WTC11 (cell line): ENCODE measurements at regions not wholly inside any gene's neighbourhood (a gene's known extent, or its start where the extent isn't known, plus 50 kb on each side); places are given as distances from the start of the nearest gene placed in this dataset.

ENCODE experiments used
- ATAC-seq: fragments of 200-7000 bp; cut with Tn5 transposase; 2 replicates; pipeline ENCODE4 v1.10.0; 2021; ENCODE audit warnings: mild to moderate bottlenecking, moderate library complexity
- CTCF ChIA-PET: fragments of 300-600 bp; sonication (Branson Sonifier 250); formaldehyde crosslinking; loops from one replicate; lab custom pipeline; 2021; ENCODE audit warnings: antibody characterized with exemption; lab: Charles Lee
- POLR2A ChIA-PET: fragments of 350-600 bp; sonication (Branson Sonifier 250); formaldehyde crosslinking; loops from one replicate; lab custom pipeline; 2021; ENCODE audit warnings: antibody characterized with exemption; lab: Charles Lee
- DNase-seq: peaks from one replicate; pipeline ENCODE4 v3.0.0; 2021; ENCODE audit warnings: low spot score
- H3K27ac Mint-ChIP-seq: 2 replicates; pipeline ENCODE4 v1.8.0; 2021; ENCODE audit warnings: mixed read lengths
- H3K27me3 Mint-ChIP-seq: 2 replicates; pipeline ENCODE4 v1.8.0; 2021; ENCODE audit warnings: low read depth, mild to moderate bottlenecking, moderate library complexity, mixed read lengths
- H3K36me3 Mint-ChIP-seq: 2 replicates; pipeline ENCODE4 v1.8.0; 2021; ENCODE audit warnings: mixed read lengths
- H3K4me1 Mint-ChIP-seq: 2 replicates; pipeline ENCODE4 v1.8.0; 2022; ENCODE audit warnings: mixed read lengths
- H3K4me3 Mint-ChIP-seq: 2 replicates; pipeline ENCODE4 v1.8.0; 2021; ENCODE audit warnings: mild to moderate bottlenecking, moderate library complexity, mixed read lengths
- H3K9me3 Mint-ChIP-seq: 2 replicates; pipeline ENCODE4 v1.8.0; 2021; ENCODE audit warnings: mixed read lengths
- FOXJ3 ChIP-seq: sonication (generic); formaldehyde crosslinking; IDR thresholded peaks from 2 replicates; pipeline ENCODE4 v1.9.0; 2021; ENCODE audit warnings: missing genetic modification reagents, mild to moderate bottlenecking, borderline replicate concordance
- GRHL2 ChIP-seq: fragments of 250-450 bp; sonication (Bioruptor Pico); IDR thresholded peaks from 2 replicates; pipeline ENCODE4 v1.8.0; 2022; ENCODE audit warnings: mild to moderate bottlenecking, moderate library complexity; ENCODE audit not compliant: insufficient replicate concordance, severe bottlenecking
- HMGA2 ChIP-seq: fragments of 250-450 bp; sonication (Bioruptor Pico); IDR thresholded peaks from 2 replicates; pipeline ENCODE4 v1.4.0; 2021; ENCODE audit warnings: mild to moderate bottlenecking, moderate library complexity
- NFYB ChIP-seq: sonication (generic); formaldehyde crosslinking; conservative IDR thresholded peaks from 2 replicates; pipeline ENCODE4 v1.8.0; 2022; ENCODE audit warnings: low read depth, missing genetic modification reagents
- RELA ChIP-seq: sonication (generic); formaldehyde crosslinking; IDR thresholded peaks from 2 replicates; pipeline ENCODE4 v1.8.1; 2022; ENCODE audit warnings: missing genetic modification reagents, mild to moderate bottlenecking, borderline replicate concordance
- ZNF423 ChIP-seq: fragments of 250-450 bp; sonication (Bioruptor Pico); IDR thresholded peaks from 2 replicates; pipeline ENCODE4 v2.1.2; 2022; ENCODE audit warnings: mild to moderate bottlenecking, moderate library complexity
- TF ChIP-seq, protein P1 (sequence below): sonication (generic); formaldehyde crosslinking; IDR thresholded peaks from 2 replicates; pipeline ENCODE4 v1.8.1; 2022; ENCODE audit warnings: mild to moderate bottlenecking, moderate library complexity, missing genetic modification reagents
- TF ChIP-seq, protein P2 (sequence below): fragments of 250-450 bp; sonication (Bioruptor Pico); IDR thresholded peaks from 2 replicates; pipeline ENCODE4 v2.1.2; 2022; ENCODE audit warnings: mild to moderate bottlenecking, moderate library complexity
- TF ChIP-seq, protein P3 (sequence below): sonication (generic); formaldehyde crosslinking; conservative IDR thresholded peaks from 2 replicates; pipeline ENCODE4 v1.8.1; 2023; ENCODE audit warnings: mild to moderate bottlenecking, low read depth, missing genetic modification reagents, moderate library complexity
- TF ChIP-seq, protein P4 (sequence below): sonication (generic); formaldehyde crosslinking; IDR thresholded peaks from 2 replicates; pipeline ENCODE4 v1.8.1; 2023; ENCODE audit warnings: mild to moderate bottlenecking, missing genetic modification reagents, borderline replicate concordance

DNA sequence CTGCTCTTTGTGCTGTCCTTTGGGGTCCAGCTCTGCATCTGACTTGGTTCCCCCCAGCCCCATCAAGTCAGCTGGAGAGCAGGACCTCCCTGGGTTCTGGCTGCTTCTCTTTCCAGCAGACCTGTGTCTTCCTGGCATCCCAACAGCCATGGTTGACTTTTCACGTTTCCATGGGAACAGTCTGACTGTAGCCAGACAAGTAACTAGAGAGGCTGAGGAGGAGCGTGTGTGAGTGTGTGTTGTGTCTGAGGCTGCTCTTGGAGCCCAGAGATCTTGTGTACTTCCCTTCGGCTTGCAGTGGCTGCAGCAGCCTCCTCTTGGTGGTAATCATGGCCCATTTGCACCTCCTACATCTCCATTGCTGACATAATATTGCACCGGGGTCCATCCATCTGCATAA lies 332.0 kb downstream of the RPS24 start (continued):
- TF ChIP-seq, protein P1, sequence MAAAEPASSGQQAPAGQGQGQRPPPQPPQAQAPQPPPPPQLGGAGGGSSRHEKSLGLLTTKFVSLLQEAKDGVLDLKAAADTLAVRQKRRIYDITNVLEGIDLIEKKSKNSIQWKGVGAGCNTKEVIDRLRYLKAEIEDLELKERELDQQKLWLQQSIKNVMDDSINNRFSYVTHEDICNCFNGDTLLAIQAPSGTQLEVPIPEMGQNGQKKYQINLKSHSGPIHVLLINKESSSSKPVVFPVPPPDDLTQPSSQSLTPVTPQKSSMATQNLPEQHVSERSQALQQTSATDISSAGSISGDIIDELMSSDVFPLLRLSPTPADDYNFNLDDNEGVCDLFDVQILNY (CRISPR knock-in tag) = no peak
- TF ChIP-seq FOXJ3 (CRISPR knock-in tag) = no peak
- TF ChIP-seq, protein P2, sequence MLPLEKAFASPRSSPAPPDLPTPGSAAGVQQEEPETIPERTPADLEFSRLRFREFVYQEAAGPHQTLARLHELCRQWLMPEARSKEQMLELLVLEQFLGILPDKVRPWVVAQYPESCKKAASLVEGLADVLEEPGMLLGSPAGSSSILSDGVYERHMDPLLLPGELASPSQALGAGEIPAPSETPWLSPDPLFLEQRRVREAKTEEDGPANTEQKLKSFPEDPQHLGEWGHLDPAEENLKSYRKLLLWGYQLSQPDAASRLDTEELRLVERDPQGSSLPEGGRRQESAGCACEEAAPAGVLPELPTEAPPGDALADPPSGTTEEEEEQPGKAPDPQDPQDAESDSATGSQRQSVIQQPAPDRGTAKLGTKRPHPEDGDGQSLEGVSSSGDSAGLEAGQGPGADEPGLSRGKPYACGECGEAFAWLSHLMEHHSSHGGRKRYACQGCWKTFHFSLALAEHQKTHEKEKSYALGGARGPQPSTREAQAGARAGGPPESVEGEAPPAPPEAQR = no peak

DNA sequence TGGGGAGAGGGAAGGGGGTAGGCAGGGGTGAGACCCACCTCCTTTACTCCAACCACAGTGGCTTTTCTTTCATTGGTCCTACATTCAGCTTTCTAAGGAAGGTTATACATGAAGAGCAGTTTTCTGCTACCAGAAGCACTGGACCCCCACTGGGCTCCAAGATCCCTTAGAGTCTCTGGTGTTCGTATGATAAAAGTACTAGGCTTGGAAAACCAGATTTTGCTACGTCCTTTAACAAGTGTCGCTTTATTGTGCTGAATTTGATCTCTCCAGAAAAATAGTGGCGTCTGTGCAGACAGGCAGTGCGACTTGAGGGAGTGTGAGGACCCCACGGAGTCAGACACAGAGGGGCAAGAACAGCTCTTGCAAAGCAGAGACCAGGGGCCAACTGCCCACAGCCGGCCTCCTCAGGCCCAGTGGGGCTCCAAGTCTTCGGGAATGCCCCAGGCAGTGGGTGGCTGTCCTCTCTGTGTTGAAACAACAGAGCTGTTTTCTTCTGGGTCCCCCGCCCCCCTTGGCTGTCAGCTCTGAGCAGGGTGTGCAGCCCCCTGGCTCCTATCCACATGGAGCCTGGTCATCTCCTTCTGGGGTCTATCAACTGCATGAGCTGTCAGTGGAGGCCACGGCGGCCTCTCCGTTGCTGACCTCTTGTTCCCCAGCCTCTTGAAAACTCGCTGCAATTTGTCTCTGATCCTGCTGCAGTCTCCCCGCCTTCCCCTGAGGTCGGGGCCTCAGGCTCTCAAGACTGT lies 333.2 kb downstream of the RPS24 start:
- peaks cover 2% of the 10 kb centered on the region for H3K27me3 Mint-ChIP-seq
- CTCF ChIA-PET = interaction anchor here (1.0 kb wide), 1 partner anchor 15 kb away, joined by 3 read pairs; no protein-coding TSS in a partner anchor
- no peaks in the 10 kb centered on the region for H3K36me3 Mint-ChIP-seq
- TF ChIP-seq NFYB (CRISPR knock-in tag) (no peak), GRHL2 (no peak), ZNF423 (CRISPR knock-in tag) (peak; percentile 16; the same call in 1 of the 2 replicates)
- TF ChIP-seq, protein P3, sequence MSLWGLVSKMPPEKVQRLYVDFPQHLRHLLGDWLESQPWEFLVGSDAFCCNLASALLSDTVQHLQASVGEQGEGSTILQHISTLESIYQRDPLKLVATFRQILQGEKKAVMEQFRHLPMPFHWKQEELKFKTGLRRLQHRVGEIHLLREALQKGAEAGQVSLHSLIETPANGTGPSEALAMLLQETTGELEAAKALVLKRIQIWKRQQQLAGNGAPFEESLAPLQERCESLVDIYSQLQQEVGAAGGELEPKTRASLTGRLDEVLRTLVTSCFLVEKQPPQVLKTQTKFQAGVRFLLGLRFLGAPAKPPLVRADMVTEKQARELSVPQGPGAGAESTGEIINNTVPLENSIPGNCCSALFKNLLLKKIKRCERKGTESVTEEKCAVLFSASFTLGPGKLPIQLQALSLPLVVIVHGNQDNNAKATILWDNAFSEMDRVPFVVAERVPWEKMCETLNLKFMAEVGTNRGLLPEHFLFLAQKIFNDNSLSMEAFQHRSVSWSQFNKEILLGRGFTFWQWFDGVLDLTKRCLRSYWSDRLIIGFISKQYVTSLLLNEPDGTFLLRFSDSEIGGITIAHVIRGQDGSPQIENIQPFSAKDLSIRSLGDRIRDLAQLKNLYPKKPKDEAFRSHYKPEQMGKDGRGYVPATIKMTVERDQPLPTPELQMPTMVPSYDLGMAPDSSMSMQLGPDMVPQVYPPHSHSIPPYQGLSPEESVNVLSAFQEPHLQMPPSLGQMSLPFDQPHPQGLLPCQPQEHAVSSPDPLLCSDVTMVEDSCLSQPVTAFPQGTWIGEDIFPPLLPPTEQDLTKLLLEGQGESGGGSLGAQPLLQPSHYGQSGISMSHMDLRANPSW (CRISPR knock-in tag) = no peak
- TF ChIP-seq, all 79 proteins: peak for 1
- POLR2A ChIA-PET = no interaction called here
- no peak for ATAC-seq
- H3K4me3 Mint-ChIP-seq = no peak overlapping the region
- H3K4me1 Mint-ChIP-seq = peaks cover 15% of the 10 kb centered on the region
- no peak for DNase-seq
- H3K9me3 Mint-ChIP-seq = no peaks in the 10 kb centered on the region
- no peak overlapping the region for H3K27ac Mint-ChIP-seq

DNA sequence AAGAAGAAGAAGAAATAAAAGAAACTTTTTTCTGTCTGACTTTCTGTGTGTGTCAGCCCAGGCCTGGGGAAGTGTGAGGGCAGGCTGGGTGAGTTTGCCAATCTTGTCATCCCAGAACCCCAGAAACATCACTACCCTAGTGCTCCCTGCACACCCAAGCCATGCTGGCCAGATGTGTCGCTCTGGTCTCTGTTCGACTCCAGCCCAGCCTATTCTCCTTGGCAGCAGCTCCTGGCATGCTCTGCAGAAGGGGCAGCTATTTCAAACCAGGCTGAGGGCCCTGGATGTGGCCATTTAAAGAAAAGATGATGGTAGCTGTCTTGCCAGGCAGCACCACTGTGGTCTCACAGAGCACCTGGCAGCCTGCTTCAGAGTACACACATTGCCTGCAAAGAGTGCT lies 334.1 kb downstream of the RPS24 start:
- no peak overlapping the region for H3K4me3 Mint-ChIP-seq
- no peak overlapping the region for H3K27ac Mint-ChIP-seq
- peaks cover 9% of the 10 kb centered on the region for H3K4me1 Mint-ChIP-seq
- DNase-seq (no peak), ATAC-seq (no peak)
- TF ChIP-seq HMGA2 (no peak), RELA (CRISPR knock-in tag) (no peak)
- TF ChIP-seq, protein P4, sequence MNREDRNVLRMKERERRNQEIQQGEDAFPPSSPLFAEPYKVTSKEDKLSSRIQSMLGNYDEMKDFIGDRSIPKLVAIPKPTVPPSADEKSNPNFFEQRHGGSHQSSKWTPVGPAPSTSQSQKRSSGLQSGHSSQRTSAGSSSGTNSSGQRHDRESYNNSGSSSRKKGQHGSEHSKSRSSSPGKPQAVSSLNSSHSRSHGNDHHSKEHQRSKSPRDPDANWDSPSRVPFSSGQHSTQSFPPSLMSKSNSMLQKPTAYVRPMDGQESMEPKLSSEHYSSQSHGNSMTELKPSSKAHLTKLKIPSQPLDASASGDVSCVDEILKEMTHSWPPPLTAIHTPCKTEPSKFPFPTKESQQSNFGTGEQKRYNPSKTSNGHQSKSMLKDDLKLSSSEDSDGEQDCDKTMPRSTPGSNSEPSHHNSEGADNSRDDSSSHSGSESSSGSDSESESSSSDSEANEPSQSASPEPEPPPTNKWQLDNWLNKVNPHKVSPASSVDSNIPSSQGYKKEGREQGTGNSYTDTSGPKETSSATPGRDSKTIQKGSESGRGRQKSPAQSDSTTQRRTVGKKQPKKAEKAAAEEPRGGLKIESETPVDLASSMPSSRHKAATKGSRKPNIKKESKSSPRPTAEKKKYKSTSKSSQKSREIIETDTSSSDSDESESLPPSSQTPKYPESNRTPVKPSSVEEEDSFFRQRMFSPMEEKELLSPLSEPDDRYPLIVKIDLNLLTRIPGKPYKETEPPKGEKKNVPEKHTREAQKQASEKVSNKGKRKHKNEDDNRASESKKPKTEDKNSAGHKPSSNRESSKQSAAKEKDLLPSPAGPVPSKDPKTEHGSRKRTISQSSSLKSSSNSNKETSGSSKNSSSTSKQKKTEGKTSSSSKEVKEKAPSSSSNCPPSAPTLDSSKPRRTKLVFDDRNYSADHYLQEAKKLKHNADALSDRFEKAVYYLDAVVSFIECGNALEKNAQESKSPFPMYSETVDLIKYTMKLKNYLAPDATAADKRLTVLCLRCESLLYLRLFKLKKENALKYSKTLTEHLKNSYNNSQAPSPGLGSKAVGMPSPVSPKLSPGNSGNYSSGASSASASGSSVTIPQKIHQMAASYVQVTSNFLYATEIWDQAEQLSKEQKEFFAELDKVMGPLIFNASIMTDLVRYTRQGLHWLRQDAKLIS (CRISPR knock-in tag) = no peak
- H3K36me3 Mint-ChIP-seq = no peaks in the 10 kb centered on the region
- ChIA-PET CTCF (interaction anchor here (1.0 kb wide), 1 partner anchor 14 kb away, joined by 3 read pairs; no protein-coding TSS in a partner anchor), POLR2A (no interaction called here)
- no peaks in the 10 kb centered on the region; the same call in 1 of the 2 replicates for H3K27me3 Mint-ChIP-seq
- no peaks in the 10 kb centered on the region for H3K9me3 Mint-ChIP-seq
